ENCODE measurements at regions not wholly inside any gene's neighbourhood (a gene's known extent, or its start where the extent isn't known, plus 50 kb on each side); places are given as distances from the start of the nearest gene placed in this dataset.

- Histone ChIP-seq H3K27me3 (ENCODE audit: insufficient read depth, low read length) (no peaks in the 10 kb centered on the region), H3K9me2 (ENCODE audit: insufficient read depth) (no peaks in the 10 kb centered on the region), H3K4me3 (replicated peaks in 1 of 2; ENCODE audit: low read depth in 1 of 2, low read length in 2 of 2) (no peak overlapping the region), H4K20me1 (ENCODE audit: insufficient read depth) (no peaks in the 10 kb centered on the region), H3K9ac (ENCODE audit: low read length) (no peak overlapping the region), H3K9me3 (ENCODE audit: control insufficient read depth in 1 of 2, insufficient read depth in 1 of 2, low read depth in 1 of 2, low read length in 2 of 2) (no peaks in the 10 kb centered on the region), H3K27ac (ENCODE audit: low read depth, low read length) (no peak overlapping the region), H3K4me2 (ENCODE audit: low read length) (no peak overlapping the region), H3K36me3 (ENCODE audit: control insufficient read depth in 1 of 2, insufficient read depth in 2 of 2, low read length in 2 of 2) (no peaks in the 10 kb centered on the region), H3K79me2 (ENCODE audit: insufficient read depth, low read length) (no peaks in the 10 kb centered on the region), H3K4me1 (ENCODE audit: control insufficient read depth in 1 of 2, insufficient read depth in 2 of 2, low read length in 2 of 2) (no peaks in the 10 kb centered on the region), H2AFZ (ENCODE audit: low read depth, low read length, poor library complexity, severe bottlenecking) (no peak overlapping the region)
- RAD21 ChIA-PET (ENCODE audit: low non-redundant PET in 1 of 2, low total read pairs in 2 of 2, uncharacterized antibody in 2 of 2, unreplicated experiment in 2 of 2), result no interaction called here
- BruUV-seq (replicated peaks), result no TSS peak
- ATAC-seq, result no peak
- CTCF ChIA-PET, result no interaction called here
- TF ChIP-seq SRF (IDR thresholded peaks at IDR 0.05; ENCODE audit: low read depth) (no peak), CBX3 (IDR thresholded peaks at IDR 0.05; ENCODE audit: low read depth) (no peak), TCF7L2 (IDR thresholded peaks at IDR 0.05; ENCODE audit: borderline replicate concordance, extremely low read depth, insufficient read depth, insufficient read length) (no peak), RAD21 (IDR thresholded peaks at IDR 0.05; ENCODE audit: low read depth) (no peak), CEBPB (IDR thresholded peaks at IDR 0.05; ENCODE audit: low read depth) (no peak), ZBTB33 (IDR thresholded peaks at IDR 0.05; ENCODE audit: extremely low read depth, insufficient replicate concordance, low read length) (no peak), POLR2AphosphoS5 (IDR thresholded peaks at IDR 0.05; ENCODE audit: low read depth, low read length) (no peak), ATF3 (IDR thresholded peaks at IDR 0.05) (no peak), EZH2phosphoT487 (IDR thresholded peaks at IDR 0.05; ENCODE audit: borderline replicate concordance) (no peak), SP1 (IDR thresholded peaks at IDR 0.05; ENCODE audit: low read depth) (no peak), FOSL1 (IDR thresholded peaks at IDR 0.05; ENCODE audit: low read depth) (no peak), ELF1 (IDR thresholded peaks at IDR 0.05; ENCODE audit: borderline replicate concordance, low read depth) (no peak), JUND (IDR thresholded peaks at IDR 0.05) (no peak), MAX (IDR thresholded peaks at IDR 0.05) (no peak), REST (IDR thresholded peaks at IDR 0.05; ENCODE audit: low read depth) (no peak)
- intact Hi-C loops (cut with micrococcal nuclease), result no loop called here
- POLR2A ChIA-PET, result no interaction called here
- no peak for DNase-seq (ENCODE audit: low read depth, low spot score)
These were observed 234.1 kb downstream of the NNT start for GRCh38 chr5:43837091-43837490.
